NCI-H69 (cell line): ENCODE measurements at regions not wholly inside any gene's neighbourhood (a gene's known extent, or its start where the extent isn't known, plus 50 kb on each side); places are given as distances from the start of the nearest gene placed in this dataset.
A peak's percentile ranks its signal among the peaks of the same experiment; 100 is the strongest.
"Not testable (repeated sequence)": the region's sequence is repeated elsewhere in the genome, so short reads cannot be mapped to it uniquely, and the experiment has no call there.

Experiments used
- DNase-seq: peaks from one replicate; lab custom pipeline; 2025; lab: John Stamatoyannopoulos, UW

DNA sequence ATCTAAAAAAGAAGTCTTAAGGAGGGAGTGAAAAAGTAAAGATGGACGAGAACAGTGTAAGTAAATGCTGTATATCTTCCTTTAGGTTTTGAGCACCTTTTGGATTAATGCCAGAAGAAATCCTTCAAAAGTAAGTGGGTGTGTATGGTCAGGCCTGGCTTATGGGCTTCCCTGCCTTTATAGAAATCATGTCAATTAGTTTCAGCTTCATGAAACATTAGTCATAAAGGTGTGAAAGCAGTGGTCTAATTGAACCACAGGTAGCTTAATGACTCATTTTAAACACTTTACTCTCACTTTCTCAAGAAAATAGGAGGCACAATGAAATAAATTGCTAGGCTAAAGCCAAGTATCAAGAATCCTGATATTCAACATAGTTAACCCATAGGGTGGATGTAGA, 467.4 kb upstream of the DPPA4 start:
- DNase-seq = no peak

DNA sequence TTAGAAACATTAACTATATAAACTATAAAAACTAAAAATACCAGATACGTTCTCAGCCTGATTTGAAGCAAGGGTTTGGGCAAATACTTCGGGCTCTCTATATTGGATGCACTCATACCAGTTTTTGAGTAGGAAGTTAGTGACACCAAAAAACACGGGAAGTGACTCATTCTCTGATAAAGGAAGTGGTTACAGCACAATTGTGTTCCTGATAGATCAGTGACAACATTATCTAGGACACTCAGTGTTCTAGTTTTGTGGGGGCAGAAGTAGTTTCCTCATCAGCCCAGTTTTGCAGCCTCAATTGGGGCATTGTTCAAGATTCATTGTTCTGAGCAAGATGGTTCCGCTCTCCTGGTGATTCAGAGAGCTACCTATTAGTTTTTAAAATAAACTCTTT, 469.6 kb upstream of the DPPA4 start:
- no peak for DNase-seq

DNA sequence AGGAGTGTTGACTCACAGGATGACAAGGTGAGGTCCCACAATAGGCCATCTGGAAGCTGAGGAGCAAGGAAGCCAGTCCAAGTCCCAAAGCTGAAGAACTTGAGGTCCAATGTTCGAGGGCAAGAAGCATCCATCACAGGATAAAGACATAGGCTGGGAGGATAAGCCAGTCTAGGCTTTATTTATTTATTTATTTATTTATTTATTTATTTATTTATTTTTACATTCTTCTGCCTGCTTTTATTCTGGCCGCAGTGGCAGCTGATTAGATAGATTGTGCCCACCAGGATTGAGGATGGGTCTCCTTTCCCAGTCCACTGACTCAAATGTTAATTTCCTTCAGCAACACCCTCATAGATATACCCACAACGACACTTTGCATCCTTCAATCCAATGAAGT, 472.2 kb upstream of the DPPA4 start:
- no peak for DNase-seq

DNA sequence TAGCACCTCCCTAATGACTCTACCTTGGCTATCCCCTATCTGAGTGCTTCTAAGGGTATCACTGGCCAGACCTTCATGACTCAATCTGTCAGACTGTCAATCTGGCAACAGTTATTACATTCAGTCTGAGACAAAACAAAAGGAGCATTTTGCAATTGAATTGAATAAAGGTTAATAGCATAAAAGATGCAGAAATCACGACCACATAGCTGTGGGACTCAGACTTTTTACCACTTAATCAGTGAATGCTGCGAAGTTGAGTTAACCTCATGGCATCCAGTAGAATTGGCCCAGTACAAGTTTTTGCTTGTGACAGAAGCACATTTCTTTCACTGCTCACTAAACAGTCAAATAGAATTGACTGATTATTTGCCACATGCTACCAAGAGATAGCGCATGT, 480.7 kb upstream of the DPPA4 start:
- no peak for DNase-seq

DNA sequence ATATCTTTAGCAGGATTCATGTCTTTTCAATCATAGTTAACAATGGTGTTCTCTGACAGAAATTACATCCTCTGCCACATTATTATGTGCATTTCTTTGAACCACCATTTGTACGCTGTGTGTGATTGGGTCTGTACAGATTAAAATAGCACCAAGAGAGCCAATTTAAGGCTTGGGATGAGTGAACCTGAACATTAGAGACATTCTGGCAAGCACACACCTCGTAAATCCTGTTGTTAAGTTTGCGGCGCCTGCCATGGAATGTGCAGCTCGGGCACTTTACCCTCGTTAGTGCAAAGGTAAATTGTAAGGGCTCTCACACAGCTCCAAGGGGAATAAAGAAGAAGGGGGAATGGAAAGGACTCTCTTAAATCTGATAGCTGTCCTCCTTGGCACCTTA, 482.4 kb upstream of the DPPA4 start:
- DNase-seq = no peak

DNA sequence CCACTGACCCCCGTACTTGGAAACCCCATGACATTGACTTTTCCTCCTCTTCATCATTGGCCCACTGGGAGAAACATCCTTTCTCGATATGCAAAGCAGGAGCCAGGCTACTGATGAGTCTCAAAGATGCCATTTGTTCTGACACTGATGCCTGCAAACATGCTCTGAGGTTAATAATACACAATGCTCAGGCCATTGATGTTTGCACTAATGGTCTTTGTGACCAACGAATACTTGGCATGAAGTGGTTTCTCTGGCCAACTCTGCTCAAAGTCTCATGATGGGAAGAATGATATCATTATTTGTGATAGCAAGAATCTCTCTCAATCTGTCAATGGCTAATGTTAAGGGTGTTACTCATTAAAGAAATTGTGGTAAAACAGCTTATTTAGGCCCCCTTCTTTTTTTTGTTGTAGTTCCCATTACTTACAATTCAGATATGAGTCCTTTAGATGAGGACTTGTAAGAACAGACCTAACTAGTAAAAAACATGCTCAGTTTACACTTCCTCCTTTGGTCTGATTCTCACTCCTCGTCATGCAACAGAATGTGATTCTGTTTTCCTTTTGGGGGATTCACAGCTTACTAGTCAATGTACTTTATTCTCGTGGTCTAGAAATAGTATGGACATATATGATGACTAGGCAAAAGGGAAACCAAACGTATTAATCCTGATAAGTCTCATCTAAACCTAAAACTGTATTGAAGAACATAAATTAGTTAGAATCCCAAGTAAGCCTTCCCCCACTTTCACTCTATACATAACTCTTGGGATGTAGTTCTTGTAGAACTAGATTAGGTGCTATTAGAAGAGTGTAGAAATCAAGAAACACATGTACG, 488.8 kb upstream of the DPPA4 start:
- DNase-seq = no peak

DNA sequence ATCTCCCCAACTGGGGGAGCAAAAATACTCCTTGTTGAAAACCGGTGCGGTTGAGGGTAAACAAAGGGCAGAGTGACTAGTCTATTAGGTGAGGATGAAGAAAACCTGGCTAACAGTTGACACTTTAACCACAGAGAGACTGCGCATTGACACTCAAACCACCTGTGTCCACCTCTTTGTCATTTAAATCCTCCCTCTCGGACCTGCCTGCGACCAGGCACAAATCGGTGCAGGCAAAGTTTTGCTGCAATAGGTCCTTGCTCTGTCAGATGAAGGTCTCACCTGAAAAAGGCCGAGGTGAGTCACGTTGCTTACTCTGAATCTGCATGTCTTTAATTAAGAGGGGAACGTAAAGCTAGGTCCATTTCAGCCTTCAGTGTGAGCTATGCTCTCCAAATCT, 494.1 kb upstream of the DPPA4 start:
- DNase-seq = no peak

DNA sequence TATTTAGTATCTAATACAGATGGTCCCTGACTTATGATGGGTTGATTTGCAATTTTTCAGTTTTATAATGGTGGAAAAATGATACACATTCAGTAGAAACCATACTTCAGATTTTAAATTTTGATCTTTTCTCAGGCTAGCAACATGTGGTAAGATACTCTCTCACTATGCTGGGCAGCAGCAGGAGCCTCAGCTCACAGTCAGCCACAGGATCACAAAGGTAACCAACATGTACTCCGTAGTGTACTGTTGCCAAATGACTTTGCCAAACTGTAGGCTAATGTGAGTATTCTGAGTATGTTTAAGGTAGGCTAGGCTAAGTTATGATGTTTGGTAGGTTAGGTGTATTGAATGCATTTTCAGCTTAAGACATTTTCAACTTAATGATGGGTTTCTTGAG, 498.6 kb upstream of the DPPA4 start:
- no peak for DNase-seq

DNA sequence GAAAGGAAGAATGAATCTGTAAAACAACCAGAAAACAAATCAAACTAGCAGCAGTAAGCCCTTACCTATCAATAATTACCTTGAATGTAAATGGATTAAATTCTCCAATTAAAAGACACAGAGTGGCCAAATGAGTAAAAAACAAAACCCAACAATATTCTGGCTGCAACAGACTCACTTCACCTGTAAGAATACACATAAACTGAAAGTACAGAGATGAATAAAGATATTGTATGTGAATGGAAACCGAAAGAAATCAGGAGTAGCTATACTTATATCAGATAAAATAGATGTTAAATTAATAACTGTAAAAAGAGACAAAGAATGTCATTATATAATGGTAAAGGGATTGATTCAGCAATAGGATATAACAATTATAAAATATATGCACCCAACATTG, 514.5 kb upstream of the DPPA4 start:
- DNase-seq = no peak

DNA sequence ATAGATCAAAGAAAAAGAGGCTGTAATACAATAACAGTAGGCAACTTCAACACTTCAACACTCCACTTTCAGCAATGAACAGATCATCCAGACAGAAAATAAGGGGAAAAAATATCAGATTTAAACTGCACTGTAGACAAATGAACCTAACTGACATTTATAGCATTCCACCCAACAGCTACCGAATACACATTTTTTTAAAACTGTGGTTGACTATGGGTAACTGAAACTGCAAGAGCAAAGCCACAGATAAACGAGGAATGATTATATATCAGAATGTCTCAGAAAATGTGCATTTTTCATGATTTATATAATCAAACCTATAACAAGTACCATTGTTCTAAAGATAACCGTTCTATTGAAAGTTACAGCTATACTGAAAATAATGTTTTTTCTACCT, 514.9 kb upstream of the DPPA4 start:
- no peak for DNase-seq

DNA sequence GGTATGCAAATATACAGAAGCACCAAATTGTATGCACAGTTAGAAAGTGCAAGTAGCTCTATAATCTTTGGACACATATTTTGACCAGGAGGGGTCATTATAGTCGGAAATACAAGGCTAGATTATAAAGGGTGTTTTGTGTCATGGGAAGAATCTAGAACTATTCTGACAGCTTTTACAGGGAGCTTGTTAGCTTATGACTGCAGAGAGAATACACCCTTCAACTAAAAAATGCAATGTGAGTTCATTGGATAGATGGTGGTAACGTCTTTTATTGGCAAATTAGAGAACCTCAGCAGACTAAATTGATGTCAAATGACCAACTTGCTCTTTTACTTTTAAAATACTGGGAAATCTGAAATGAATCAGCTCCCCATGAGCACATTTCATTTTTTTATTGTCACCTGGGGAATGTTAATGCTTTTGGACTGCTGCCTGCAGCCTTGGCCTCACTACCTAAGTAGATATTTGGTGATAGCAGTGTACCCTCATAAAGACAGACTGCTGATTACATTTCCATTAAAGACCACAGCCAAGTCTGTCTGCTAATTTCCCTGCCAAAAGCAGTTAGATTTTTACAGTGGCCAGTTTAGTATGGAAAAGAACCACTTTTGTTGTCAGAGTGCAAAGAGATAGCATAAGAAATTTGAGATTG, 515.9 kb upstream of the DPPA4 start:
- no peak for DNase-seq

DNA sequence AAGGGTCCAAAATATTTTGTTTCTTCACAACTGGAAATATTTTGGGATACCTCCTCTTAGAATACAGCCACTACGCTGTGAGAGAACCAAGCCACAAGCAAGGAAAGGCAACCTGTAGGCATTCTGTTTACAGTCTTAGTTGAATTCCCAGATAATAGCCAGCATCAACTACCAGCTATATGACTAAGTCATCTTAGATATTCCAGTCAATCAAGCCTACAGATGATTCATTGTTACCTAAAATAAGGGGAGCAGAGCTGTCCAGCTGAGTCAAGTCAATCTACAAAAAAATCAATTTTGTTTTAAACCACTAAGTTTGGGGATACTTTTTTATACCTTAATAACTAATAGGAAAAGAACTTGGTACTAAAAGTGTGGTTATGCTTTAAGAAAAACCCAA, 526.4 kb upstream of the DPPA4 start:
- DNase-seq = no peak

DNA sequence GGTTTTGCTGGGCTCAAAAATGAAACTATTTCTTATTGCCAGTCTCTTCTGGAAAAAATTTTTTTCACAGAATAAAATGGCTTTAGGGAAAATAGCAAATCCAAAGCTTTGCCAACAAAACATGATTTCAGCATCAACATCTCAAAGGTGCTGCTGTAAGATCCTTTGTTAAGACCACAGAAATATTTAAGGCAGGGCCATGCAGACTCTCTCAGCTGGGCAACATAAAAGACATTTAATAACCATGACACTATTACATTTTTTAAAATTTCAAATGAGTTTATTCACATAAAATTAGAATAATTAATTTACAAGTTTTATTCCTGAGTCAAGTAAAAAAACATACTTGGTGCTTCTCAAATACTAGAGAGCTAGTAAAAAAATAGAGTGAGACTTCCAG, 527.1 kb upstream of the DPPA4 start:
- DNase-seq = no peak

DNA sequence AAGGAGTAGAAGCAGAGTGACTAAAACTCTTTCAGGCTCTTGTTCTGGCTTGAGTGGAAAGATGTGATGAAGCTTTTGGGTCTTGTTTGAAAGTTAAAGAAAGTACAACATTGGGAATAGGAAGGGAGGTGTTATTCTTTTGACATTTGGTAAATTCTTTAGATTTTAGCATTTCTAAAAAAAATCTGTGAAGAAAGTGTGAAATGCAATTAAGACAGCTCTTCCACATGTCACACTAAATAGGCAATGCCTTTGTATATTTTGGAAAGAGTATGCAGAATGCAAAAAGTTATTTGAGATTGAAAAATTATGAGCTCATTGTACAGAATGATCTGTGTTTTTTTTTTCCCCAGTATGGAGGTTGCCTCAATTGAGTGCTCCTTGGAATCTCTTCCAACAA, 532.2 kb upstream of the DPPA4 start:
- no peak for DNase-seq

DNA sequence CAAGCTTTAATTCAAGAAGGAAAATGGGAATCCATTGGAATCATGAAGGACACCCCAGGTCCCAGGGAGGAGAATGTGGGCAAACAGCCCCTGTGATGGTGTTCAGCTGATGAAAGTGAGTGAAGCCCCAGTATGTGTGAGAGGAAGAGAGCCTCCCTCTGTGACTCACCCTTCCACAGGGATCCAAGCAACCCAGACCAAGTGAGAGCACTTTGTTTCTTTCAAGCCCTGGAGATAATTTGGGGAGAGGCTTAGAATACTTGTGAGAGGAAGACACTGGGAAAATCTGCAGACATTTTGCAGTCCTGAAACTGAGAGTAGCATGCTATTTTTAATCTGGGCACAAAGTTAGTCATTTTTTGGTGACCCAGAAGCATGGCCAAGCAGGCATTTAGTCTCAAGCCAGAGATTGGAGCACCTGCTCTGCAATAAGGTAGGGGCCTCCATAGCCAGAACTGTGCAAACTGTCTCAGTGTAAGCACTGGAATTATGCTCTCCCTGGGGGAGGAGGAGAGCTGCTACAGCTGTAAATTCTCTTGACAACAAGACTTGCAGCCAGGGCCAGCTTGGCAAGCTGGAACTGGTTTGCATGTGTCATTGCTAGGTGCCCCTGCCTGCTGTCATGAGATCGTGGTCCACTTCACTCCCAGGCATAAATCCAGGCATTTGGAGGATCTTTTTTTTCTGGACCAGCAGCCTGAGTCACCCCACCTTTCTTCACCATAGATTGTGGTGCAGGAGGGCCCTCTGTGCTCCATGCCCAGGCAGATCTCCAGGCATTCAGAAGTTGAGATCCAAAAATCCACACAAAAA, 537.8 kb upstream of the DPPA4 start:
- no peak for DNase-seq

DNA sequence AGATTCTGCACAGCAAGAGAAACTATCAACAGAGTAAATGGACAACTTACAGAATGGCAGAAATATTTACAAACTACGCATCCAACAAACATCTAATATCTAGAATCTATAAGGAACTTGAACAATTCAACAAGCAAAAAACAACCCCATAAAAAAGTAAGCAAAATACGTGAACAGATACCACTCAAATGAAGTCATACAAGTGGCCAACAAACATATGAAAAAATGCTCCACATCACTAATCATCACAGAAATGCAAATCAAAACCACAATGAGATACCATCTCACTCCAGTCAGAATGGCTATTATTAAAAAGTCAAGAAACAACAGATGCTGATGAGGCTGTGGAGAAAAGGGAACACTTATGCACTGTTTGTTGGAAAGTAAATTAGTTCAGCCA, 540.3 kb upstream of the DPPA4 start:
- DNase-seq = not testable (repeated sequence)

DNA sequence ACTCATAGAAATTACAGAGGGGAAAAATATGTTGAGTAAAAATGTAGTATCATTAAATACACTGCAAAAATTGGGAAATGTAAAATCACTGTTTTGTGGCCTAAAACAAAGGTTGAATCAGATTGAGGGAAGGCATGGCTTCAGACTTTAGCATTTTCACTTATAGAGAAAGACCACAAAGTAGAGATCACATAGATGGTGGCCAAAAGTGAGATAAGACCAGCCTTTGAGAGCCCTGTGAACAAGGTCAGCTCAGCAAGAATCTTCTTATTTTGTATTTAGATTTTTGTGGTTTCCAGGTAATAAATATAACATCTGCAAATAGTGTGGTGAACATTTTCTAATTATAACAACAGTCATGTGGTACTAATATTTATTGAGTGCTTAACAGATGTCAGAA, 544.8 kb upstream of the DPPA4 start:
- DNase-seq = no peak

DNA sequence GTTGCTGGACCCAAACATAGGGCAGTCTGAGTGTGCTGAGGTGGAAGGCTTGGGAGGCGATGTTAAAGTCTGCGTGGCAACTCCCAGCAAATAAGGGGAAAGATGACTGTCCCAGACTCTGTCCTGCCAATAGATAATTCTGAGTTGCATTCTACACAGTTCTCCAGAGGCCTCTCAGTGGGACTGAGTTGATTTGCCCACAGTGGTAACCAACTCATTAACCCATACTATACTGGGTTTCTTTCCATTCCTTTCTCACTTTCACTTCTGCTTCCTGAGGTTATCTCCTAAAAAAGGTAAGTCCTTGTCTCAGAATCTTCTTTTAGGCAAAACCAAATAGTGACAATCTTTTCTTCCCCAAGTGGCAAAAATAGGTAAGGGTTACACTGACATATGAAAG, 549.9 kb upstream of the DPPA4 start:
- DNase-seq = no peak

DNA sequence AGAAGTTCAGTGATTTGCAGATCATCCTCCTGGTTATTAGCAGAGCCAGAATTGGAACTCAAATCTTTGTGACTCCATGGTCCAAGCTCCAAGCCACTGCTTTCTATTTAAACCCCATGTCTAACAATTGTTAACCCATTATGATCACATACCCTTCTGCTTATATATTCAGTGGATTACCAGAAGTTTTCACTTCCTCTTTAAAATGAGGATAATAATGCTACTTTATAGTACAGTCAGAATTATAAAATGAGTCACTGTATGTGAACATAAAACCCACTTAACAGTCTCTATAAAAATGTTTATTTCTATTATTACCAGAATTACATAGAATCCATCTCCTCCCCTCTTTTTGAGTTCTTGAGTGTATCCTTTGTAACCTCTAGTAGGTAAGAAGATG, 550.7 kb upstream of the DPPA4 start:
- no peak for DNase-seq

DNA sequence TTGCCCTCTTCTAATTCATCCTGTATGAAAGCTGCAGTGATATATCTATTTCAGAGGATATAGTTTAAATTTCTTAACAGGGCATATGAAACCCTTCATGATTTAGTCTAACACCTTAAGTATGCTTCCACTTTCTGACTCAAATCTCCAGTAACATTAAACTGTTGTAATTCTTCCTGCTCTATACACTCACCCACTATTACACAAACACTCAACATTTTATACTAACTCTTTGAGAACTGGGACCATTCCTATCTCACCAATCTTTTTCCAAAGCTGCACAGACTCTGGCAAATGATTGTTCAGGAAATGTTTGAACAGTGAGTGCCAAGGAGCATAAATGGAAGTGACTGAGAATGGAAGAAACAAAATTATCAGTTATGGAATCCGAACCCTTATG, 560.4 kb upstream of the DPPA4 start:
- DNase-seq = no peak

DNA sequence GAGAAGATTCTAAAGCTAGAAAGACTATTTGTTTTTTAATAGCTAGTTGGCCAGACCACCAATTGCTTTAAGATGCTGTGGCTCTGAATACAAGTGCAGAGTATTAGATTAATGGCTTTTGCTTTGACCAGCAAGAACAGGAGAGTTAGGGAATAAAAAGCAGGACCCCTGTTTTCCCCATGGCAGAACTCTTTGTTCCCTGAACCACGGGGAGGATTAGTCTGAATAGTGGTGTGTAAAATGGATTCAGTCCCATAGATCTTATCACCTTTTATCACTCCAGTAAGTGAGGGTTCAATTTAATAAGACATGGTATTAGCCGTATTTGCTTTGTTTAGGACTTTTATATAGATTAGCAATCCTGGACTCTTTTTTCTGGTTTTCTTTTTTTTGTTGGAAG, 562.6 kb upstream of the DPPA4 start:
- no peak for DNase-seq

DNA sequence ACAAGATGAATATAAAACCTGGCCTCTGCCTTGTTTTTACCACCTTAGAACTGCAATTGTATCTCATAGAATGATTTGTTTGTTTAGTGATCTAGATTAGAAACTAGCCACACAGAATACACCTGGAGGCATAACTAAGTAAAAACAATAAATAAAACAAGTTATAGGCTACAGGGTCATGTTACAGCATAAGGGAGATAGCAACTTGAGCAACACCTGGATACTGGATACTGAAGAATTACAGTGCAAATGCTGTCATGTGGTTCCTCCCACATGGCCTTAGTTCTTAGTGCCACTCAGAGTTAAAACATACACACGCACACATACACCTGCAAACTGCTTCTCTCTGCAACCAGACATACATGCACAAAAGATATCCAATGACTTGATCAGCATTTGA, 563.4 kb upstream of the DPPA4 start:
- peak; percentile 11 for DNase-seq

DNA sequence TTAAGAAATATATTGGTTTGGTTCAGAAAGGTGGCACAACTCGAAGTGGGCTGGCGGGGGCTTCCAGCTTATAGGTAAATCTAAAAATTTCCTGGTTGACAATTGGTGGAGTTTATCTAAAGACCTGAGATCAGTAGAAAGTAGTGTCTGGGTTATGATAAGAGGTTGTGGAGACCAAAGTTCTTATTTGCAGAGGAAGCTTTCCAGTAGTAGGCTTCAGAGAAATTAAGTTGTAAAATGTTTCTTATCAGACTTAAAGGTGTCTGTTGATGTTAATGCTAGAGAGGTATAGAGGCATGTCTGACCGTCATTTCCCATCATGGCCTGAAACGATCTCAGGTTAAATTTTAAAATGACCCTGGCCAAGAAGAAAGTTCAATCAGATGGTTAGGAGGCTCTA, 565.2 kb upstream of the DPPA4 start:
- no peak for DNase-seq
